ENCODE measurements at regions not wholly inside any gene's neighbourhood (a gene's known extent, or its start where the extent isn't known, plus 50 kb on each side); places are given as distances from the start of the nearest gene placed in this dataset.
A peak's percentile ranks its signal among the peaks of the same experiment; 100 is the strongest.

DNA sequence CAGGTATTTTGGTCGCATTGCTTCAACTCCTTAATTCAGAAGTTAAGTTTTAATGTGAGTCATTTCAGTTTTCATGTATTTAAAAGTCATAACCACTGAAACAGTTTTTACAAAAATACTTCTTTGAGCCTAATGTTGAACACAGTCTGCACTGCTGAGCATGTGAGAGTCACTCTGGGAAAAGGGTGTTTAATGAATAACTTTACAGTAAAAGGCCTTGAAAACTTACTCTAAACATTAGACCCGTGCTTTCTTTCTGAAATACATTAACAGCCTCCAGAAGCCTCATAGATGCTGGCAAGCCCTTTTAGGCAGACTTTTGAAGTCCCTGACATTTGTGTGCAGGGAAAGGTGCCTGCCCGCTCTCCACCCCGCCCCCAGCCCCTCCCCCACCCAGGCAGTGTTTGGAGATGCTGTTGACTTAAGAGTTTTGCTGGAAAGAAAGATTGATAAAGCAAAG, 68.9 kb upstream of the NR2F2 start (continued):
- no peak for TF ChIP-seq CTCF (CRISPR knock-in tag; IDR thresholded peaks at IDR 0.05)
- TF ChIP-seq, protein P1, sequence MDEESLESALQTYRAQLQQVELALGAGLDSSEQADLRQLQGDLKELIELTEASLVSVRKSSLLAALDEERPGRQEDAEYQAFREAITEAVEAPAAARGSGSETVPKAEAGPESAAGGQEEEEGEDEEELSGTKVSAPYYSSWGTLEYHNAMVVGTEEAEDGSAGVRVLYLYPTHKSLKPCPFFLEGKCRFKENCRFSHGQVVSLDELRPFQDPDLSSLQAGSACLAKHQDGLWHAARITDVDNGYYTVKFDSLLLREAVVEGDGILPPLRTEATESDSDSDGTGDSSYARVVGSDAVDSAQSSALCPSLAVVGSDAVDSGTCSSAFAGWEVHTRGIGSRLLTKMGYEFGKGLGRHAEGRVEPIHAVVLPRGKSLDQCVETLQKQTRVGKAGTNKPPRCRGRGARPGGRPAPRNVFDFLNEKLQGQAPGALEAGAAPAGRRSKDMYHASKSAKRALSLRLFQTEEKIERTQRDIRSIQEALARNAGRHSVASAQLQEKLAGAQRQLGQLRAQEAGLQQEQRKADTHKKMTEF (CRISPR knock-in tag; IDR thresholded peaks at IDR 0.05), result peak; percentile 63; the same call in 1 of the 2 replicates
- peak; percentile 82; the same call in 1 of the 2 replicates for TF ChIP-seq TFE3 (CRISPR knock-in tag; IDR thresholded peaks at IDR 0.05)
- peak in 1 of 2 experiments; percentile 81; a peak in 2 of 4 replicates for TF ChIP-seq EP300 (IDR thresholded peaks at IDR 0.05; ENCODE audit: low read depth in 2 of 2, low read length in 2 of 2)
- peak; percentile 26; the same call in 1 of the 2 replicates for TF ChIP-seq EP300 (CRISPR knock-in tag; IDR thresholded peaks at IDR 0.05; ENCODE audit: borderline replicate concordance)
- TF ChIP-seq MIER3 (CRISPR knock-in tag; IDR thresholded peaks at IDR 0.05; ENCODE audit: borderline replicate concordance), result peak; percentile 19; the same call in 1 of the 2 replicates
- TF ChIP-seq NR2F2 (IDR thresholded peaks at IDR 0.05; ENCODE audit: borderline replicate concordance, low read depth), result 0 out of 2 replicates have a peak, but pooled peaks have one; percentile 27
- TF ChIP-seq CREB1 (IDR thresholded peaks at IDR 0.05), result no peak
- peak; percentile 55 for TF ChIP-seq CREB1 (CRISPR knock-in tag; IDR thresholded peaks at IDR 0.05)
- TF ChIP-seq DRAP1 (CRISPR knock-in tag; IDR thresholded peaks at IDR 0.05), result peak; percentile 48; the same call in 1 of the 2 replicates
- TF ChIP-seq, protein P2, sequence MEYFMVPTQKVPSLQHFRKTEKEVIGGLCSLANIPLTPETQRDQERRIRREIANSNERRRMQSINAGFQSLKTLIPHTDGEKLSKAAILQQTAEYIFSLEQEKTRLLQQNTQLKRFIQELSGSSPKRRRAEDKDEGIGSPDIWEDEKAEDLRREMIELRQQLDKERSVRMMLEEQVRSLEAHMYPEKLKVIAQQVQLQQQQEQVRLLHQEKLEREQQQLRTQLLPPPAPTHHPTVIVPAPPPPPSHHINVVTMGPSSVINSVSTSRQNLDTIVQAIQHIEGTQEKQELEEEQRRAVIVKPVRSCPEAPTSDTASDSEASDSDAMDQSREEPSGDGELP (IDR thresholded peaks at IDR 0.05; ENCODE audit: borderline replicate concordance, low read depth), result 0 out of 2 replicates have a peak, but pooled peaks have one; percentile 6
- TF ChIP-seq SOX6 (IDR thresholded peaks at IDR 0.05), result no peak
- peak; percentile 61 for TF ChIP-seq SOX6 (CRISPR knock-in tag; IDR thresholded peaks at IDR 0.05)
- no peak for TF ChIP-seq PHF20 (CRISPR knock-in tag; IDR thresholded peaks at IDR 0.05)
- 0 out of 4 replicates have a peak, but pooled peaks of 1 of the 2 experiments have one; percentile 44 for TF ChIP-seq POLR2A (IDR thresholded peaks at IDR 0.05; ENCODE audit: insufficient read depth in 1 of 2, low read depth in 2 of 2, low read length in 2 of 2)
- TF ChIP-seq, protein P3, sequence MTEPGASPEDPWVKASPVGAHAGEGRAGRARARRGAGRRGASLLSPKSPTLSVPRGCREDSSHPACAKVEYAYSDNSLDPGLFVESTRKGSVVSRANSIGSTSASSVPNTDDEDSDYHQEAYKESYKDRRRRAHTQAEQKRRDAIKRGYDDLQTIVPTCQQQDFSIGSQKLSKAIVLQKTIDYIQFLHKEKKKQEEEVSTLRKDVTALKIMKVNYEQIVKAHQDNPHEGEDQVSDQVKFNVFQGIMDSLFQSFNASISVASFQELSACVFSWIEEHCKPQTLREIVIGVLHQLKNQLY (CRISPR knock-in tag; IDR thresholded peaks at IDR 0.05), result peak; percentile 94
- TF ChIP-seq ZNF784 (CRISPR knock-in tag; IDR thresholded peaks at IDR 0.05; ENCODE audit: borderline replicate concordance), result no peak
- 0 out of 2 replicates have a peak, but pooled peaks have one; percentile 55 for TF ChIP-seq ISL2 (CRISPR knock-in tag; IDR thresholded peaks at IDR 0.05)
- peak; percentile 36 for TF ChIP-seq ASH2L (IDR thresholded peaks at IDR 0.05; ENCODE audit: insufficient read length, low read depth, low read length)
- 0 out of 2 replicates have a peak, but pooled peaks have one; percentile 54 for TF ChIP-seq HOXA5 (CRISPR knock-in tag; IDR thresholded peaks at IDR 0.05)
- peak; percentile 53; the same call in 1 of the 2 replicates for TF ChIP-seq ERF (CRISPR knock-in tag; IDR thresholded peaks at IDR 0.05)
- peak; percentile 57; the same call in 1 of the 2 replicates for TF ChIP-seq BHLHE40 (IDR thresholded peaks at IDR 0.05; ENCODE audit: low read length)
- TF ChIP-seq RXRB (CRISPR knock-in tag; IDR thresholded peaks at IDR 0.05; ENCODE audit: borderline replicate concordance), result peak; percentile 58; the same call in 1 of the 2 replicates
- peak; percentile 65 for TF ChIP-seq MIXL1 (CRISPR knock-in tag; IDR thresholded peaks at IDR 0.05)
